SK-N-MC (cell line): ENCODE measurements at regions not wholly inside any gene's neighbourhood (a gene's known extent, or its start where the extent isn't known, plus 50 kb on each side); places are given as distances from the start of the nearest gene placed in this dataset.

Experiments used
- EZH2 ChIP-seq: fragments of 200-600 bp; sonication (generic); IDR thresholded peaks from one replicate; pipeline ENCODE4 v1.6.1; 2017; ENCODE audit warnings: antibody characterized with exemption
- POLR2AphosphoS5 ChIP-seq: IDR thresholded peaks from 2 replicates; pipeline ENCODE4 v1.6.1; 2012; ENCODE audit warnings: mild to moderate bottlenecking, low read depth, low read length, borderline replicate concordance

GRCh38 chr12:109652233-109652976 is 61.2 kb upstream of the FAM222A start:
- TF ChIP-seq POLR2AphosphoS5 (no peak), EZH2 (no peak)
